ENCODE measurements at regions not wholly inside any gene's neighbourhood (a gene's known extent, or its start where the extent isn't known, plus 50 kb on each side); places are given as distances from the start of the nearest gene placed in this dataset.

DNA sequence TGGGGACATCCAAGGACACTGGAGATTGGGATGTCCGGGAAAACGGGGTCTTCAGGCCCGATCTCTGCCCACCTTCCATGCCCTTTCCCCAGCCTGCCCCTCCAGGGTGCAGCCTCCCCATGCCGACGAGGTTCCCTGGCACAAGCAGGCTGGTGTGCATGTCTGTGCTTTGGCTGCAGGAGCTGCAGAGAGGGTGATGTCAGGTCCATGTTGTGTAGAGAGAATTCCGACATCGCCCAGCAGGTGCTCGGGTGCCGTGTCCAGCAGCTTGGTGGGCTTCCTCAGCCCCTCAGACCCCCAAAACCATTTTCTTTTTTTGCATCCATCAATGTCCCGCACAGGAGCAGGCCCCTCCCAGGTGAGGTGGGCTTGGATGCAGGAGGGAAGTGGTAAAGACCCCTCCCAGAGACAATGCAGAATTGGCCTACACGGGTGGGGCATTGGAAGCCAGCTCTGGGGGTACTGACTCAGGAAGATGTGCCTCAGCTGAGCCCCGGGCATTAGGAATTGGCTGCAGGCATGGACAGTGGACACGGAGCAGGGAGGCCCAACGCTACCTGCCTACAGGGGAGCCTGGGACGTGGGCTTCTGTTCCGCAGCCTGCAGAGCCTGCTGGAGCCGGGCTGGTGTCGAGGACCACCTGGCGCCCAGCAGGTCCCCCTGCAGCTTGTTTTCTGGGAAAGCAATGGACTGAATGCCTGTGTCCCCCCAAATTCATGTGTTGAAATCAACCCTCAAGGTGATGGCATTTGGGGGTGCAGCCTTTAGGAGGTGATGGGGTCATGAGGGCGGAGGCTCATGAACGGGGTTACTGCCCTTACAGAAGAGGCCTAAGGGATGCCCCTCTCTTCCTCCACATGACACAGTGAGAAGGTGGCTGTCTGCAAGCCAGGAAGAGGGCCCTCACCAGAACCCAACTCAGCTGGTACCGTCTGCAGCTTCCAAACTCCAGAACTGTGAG lies 97.5 kb downstream of the METRNL start:
- no peak overlapping the region for H2AFZ ChIP-seq (ENCODE audit: low read depth, low read length)
- no TSS peak for BruUV-seq (replicated peaks)
- no peaks in the 10 kb centered on the region for H3K27me3 ChIP-seq (ENCODE audit: control insufficient read depth in 2 of 2, insufficient read depth in 2 of 2, low read length in 2 of 2)
- no peaks in the 10 kb centered on the region for H3K9me3 ChIP-seq (replicated peaks; ENCODE audit: control insufficient read depth, insufficient read depth, low read length)
- ChIA-PET POLR2A (no interaction called here), CTCF (no interaction called here)
- intact Hi-C loops (cut with micrococcal nuclease) (no loop called here), dilution Hi-C loops (cut with MboI; ENCODE audit: extremely low pct_ligation_motif_present, low sequenced_read_pairs) (no loop called here)
- H3K9me1 ChIP-seq (replicated peaks; ENCODE audit: control insufficient read depth, extremely low read depth, insufficient read depth, low read length), result no peaks in the 10 kb centered on the region
- no peak overlapping the region for H3K4me2 ChIP-seq (ENCODE audit: insufficient read depth, low read length)
- H4K20me1 ChIP-seq (replicated peaks; ENCODE audit: control insufficient read depth, extremely low read depth, insufficient read depth, low read length), result no peaks in the 10 kb centered on the region
- H3K4me1 ChIP-seq (ENCODE audit: control insufficient read depth, extremely low read depth, insufficient read depth, low read length), result no peaks in the 10 kb centered on the region
- no peaks in the 10 kb centered on the region for H3K36me3 ChIP-seq (ENCODE audit: control insufficient read depth in 2 of 2, extremely low read depth in 1 of 2, insufficient read depth in 2 of 2, low read length in 2 of 2)
- H3K9ac ChIP-seq (replicated peaks; ENCODE audit: extremely low read depth, insufficient read depth, low read length), result no peak overlapping the region
- FAIRE-seq (no peak), DNase-seq (ENCODE audit: low read depth, low spot score) (no peak)
- H3K27ac ChIP-seq (ENCODE audit: insufficient read depth, low read depth, low read length), result no peak overlapping the region
- H3K4me3 ChIP-seq (replicated peaks in 1 of 3; ENCODE audit: insufficient read depth in 1 of 3, low read depth in 1 of 3, low read length in 3 of 3), result no peak overlapping the region
- H3K79me2 ChIP-seq (ENCODE audit: control insufficient read depth, insufficient read depth, low read length), result no peaks in the 10 kb centered on the region
- TF ChIP-seq MYC (IDR thresholded peaks at IDR 0.05; ENCODE audit: low read depth, low read length) (no peak), EZH2 (IDR thresholded peaks at IDR 0.05; ENCODE audit: borderline replicate concordance, low read depth, low read length, severe bottlenecking) (no peak), GATA2 (IDR thresholded peaks at IDR 0.05; ENCODE audit: insufficient read depth, insufficient read length, low read depth, low read length) (no peak)

DNA sequence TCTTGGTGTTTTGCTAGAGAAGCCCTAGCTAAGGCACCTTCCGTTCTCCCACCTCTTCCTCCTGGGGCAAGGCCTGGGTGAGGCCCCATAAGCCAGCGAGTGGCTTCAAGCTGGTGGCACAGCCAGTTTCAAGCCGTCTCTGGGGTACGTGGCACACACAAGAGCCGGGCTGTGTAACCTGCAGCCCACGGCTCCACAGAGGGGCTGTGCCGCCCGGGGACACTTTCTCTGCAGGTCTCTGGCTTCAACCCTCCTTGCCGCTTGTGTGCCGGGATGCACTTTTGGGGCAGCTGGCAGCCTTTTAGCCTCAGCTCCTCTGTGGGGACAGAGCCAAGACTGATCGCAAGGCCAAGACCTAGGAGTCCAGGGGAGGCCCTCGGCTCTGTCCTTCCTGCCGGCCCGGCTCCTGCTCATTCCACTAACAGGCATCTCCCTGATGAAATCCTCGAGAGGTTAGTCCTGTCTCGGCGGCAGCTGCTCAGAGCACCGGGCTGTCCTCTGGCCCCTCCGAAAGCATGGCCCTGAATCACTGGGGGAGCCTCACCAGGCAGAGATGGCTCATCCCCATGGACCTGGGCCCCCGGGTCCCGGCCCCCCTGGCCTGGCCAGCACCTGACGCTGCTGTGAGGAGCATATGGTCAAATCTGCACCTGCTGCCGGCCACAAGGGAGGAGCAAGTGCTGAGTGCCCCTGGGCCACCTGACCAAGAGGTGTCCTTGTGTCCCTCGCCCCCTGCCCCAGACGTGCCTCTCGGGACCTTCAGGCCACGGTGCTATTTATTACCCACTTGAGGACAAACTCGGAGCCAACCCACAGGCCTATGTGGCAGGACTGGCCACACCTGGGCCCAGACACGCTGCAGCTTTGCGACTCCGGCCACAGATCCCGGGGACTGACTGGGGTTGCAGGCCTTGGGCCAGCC lies 98.5 kb downstream of the METRNL start:
- no peak overlapping the region for H3K4me3 ChIP-seq (replicated peaks in 1 of 3; ENCODE audit: insufficient read depth in 1 of 3, low read depth in 1 of 3, low read length in 3 of 3)
- ChIA-PET POLR2A (no interaction called here), CTCF (no interaction called here)
- dilution Hi-C loops (cut with MboI; ENCODE audit: extremely low pct_ligation_motif_present, low sequenced_read_pairs) (no loop called here), intact Hi-C loops (cut with micrococcal nuclease) (no loop called here)
- H3K27ac ChIP-seq (ENCODE audit: insufficient read depth, low read depth, low read length), result no peak overlapping the region
- no peaks in the 10 kb centered on the region for H3K9me3 ChIP-seq (replicated peaks; ENCODE audit: control insufficient read depth, insufficient read depth, low read length)
- no peak overlapping the region for H2AFZ ChIP-seq (ENCODE audit: low read depth, low read length)
- FAIRE-seq (no peak), DNase-seq (ENCODE audit: low read depth, low spot score) (no peak)
- no peaks in the 10 kb centered on the region for H3K4me1 ChIP-seq (ENCODE audit: control insufficient read depth, extremely low read depth, insufficient read depth, low read length)
- no peaks in the 10 kb centered on the region for H3K36me3 ChIP-seq (ENCODE audit: control insufficient read depth in 2 of 2, extremely low read depth in 1 of 2, insufficient read depth in 2 of 2, low read length in 2 of 2)
- H3K9me1 ChIP-seq (replicated peaks; ENCODE audit: control insufficient read depth, extremely low read depth, insufficient read depth, low read length), result no peaks in the 10 kb centered on the region
- H3K4me2 ChIP-seq (ENCODE audit: insufficient read depth, low read length), result no peak overlapping the region
- no peaks in the 10 kb centered on the region for H3K79me2 ChIP-seq (ENCODE audit: control insufficient read depth, insufficient read depth, low read length)
- no peaks in the 10 kb centered on the region for H4K20me1 ChIP-seq (replicated peaks; ENCODE audit: control insufficient read depth, extremely low read depth, insufficient read depth, low read length)
- no peaks in the 10 kb centered on the region for H3K27me3 ChIP-seq (ENCODE audit: control insufficient read depth in 2 of 2, insufficient read depth in 2 of 2, low read length in 2 of 2)
- TF ChIP-seq FOS (IDR thresholded peaks at IDR 0.05; ENCODE audit: borderline replicate concordance, insufficient read depth, low read length), result no peak
- BruUV-seq (replicated peaks), result no TSS peak
- no peak overlapping the region for H3K9ac ChIP-seq (replicated peaks; ENCODE audit: extremely low read depth, insufficient read depth, low read length)
